ENCODE measurements at regions not wholly inside any gene's neighbourhood (a gene's known extent, or its start where the extent isn't known, plus 50 kb on each side); places are given as distances from the start of the nearest gene placed in this dataset.

- TF ChIP-seq CTCF (IDR thresholded peaks at IDR 0.05 in 4 of 5, conservative IDR thresholded peaks at IDR 0.05 in 1 of 5) (no peak), POLR2A (IDR thresholded peaks at IDR 0.05) (no peak)
Measured at GRCh38 chr14:80291101-80291500, 79.8 kb upstream of the DIO2 start.
